HG03442 (cell line): ENCODE measurements at regions not wholly inside any gene's neighbourhood (a gene's known extent, or its start where the extent isn't known, plus 50 kb on each side); places are given as distances from the start of the nearest gene placed in this dataset.
"Not testable (repeated sequence)": the region's sequence is repeated elsewhere in the genome, so short reads cannot be mapped to it uniquely, and the experiment has no call there.

Source experiments
- ATAC-seq: cut with Tn5 transposase; IDR thresholded peaks from one replicate; pipeline ENCODE4 v1.9.1; 2021; ENCODE audit warnings: mild to moderate bottlenecking, moderate library complexity; ENCODE audit not compliant: unreplicated experiment

DNA sequence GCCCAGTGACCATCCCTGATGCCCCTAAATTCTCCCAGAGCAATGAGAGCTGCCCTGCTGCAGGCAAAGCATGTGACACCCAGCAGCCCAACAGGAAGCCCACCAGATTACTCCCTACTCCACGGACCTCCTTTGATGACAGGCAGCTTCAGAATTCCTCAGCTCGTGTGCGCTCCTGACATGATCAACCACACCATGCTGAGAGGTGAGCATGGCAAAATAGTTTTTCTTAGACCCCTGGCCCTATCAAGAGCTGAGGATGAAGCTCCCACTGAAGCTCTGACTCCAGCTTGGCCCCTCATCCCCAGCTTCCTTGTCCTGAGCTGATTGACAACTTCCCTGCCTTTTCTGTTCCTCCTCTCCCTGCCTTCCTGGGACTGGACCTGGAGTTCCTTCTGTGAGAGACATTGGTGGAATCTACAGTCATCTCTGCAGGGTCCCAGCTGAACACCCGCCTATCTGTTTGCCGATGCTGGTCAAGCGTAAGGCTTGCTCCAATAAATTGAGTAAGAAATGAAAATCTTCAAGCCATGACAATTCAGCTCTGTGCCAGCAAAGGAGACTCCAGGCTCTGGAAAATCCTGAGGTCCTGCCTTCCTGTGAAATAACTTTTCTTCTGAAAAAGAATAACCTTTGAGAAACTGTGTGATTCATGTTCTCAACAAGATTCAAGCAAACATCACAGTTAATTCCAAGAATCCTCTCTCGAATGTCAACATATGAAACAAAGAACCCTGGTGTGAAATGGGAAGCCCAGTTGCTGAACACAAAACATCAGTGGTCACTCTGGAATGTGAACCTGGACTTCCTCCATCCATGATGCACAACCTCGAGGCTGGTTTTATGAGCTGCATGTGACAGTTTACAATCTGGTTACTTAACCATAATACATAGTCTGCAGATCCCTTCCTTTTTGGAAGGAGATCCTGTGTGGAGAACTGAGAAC is 201.1 kb downstream of the SPP2 start:
- no peak for ATAC-seq

DNA sequence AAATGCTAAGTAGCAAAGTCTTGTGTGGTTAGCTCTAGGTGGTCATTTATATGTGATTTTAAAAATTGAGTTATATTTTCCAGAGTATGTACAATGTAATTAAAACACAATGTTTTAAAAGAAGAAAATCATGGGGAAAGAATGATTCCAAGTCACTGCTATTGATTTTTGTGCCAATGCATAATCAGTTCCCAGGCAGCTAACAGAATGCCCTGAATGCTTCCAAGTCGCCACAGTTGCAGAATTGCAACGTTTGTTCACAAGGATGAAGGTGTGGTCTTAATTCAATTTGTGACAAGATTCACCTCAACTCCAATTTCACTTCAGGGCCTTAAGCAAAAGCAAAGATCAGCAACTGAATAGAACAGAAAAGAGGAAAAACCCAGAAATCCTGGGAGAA is 200.4 kb downstream of the SPP2 start:
- no peak for ATAC-seq

- no peak for ATAC-seq
Measured at GRCh38 chr2:234249873-234250272, 199.4 kb downstream of the SPP2 start.

DNA sequence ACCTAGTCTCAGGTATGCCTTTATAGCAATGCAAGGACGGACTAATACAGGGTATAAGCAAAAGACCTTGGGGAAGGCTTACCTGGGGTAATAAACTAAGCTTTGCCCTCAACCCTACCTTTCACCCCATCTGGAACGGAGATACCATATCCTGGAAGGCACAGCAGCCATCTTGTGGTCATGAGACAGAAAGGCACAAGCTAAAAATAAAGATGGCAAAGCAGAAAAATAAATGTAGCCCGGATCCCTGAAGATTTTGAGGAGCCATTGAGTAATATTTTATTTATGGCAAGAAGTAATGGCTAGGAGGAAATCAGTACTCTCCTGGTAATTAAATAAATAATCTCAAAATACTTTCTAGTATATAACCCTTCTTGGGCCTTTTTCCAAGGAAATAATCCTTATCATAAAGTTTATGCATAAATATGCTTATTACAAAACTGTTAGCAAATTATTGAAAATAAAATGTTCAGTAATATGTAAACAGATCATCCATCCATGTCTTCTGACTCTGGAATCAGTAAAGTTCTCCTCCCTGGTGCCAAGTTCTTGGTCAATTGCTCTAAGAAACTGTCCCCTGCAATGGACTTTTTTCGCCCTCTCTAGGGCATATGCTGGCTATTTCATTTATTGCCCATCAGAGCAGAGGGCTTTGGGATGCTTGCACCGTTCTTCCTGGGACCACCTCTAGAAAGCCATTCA is 198.7 kb downstream of the SPP2 start:
- no peak for ATAC-seq

DNA sequence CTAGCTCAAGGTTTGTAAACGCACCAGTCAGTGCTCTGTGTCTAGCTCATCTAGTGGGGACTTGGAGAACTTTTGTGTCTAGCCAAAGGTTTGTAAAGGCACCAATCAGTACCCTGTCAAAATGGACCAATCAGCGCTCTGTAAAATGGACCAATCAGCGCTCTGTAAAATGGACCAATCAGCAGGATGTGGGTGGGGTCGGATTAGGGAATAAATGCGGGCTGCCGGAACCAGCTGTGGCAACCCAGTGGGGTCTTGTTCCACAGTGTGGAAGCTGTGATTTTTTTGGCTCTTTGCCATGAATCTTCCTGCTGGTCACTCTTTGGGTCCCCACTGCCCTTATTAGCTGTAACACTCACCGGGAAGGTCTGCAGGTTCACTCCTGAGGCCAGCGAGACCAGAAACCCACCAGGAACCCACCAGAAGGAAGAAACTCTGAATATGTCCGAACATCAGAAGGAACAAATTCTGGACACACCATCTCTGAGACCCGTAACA is 197.8 kb downstream of the SPP2 start:
- not testable (repeated sequence) for ATAC-seq

DNA sequence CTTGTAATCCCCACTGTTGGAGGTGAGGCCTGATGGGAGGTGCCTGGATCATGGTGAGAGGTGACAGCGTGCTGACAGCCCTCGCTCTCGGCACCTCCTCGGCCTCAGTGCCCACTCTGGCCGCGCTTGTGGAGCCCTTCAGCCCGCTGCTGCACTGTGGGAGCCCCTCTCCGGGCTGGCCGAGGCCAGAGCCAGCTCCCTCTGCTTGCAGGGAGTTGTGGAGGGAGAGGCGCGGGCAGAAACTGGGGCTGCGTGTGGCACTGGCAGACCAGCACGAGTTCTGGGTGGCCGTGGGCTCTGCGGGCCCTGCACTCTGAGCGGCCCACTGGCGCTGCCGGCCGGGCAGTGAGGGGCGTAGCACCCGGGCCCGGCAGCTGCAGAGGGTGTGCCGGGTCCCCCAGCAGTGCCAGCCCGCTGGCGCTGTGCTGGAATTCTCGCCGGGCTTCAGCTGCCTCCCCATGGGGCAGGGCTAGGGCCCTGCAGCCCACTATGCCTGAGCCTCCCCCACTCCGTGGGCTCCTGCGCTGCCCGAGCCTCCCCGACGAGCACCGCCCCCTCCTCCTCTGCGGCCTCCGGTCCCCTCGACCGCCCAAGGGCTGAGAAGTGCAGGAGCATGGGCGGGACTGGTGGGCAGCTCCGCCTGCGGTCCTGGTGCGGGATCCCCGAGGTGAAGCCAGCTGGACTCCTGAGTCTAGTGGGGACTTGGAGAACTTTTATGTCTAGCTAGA is 197.1 kb downstream of the SPP2 start:
- no peak for ATAC-seq

- no peak for ATAC-seq
Measured at GRCh38 chr2:234245945-234246344, 195.4 kb downstream of the SPP2 start.

DNA sequence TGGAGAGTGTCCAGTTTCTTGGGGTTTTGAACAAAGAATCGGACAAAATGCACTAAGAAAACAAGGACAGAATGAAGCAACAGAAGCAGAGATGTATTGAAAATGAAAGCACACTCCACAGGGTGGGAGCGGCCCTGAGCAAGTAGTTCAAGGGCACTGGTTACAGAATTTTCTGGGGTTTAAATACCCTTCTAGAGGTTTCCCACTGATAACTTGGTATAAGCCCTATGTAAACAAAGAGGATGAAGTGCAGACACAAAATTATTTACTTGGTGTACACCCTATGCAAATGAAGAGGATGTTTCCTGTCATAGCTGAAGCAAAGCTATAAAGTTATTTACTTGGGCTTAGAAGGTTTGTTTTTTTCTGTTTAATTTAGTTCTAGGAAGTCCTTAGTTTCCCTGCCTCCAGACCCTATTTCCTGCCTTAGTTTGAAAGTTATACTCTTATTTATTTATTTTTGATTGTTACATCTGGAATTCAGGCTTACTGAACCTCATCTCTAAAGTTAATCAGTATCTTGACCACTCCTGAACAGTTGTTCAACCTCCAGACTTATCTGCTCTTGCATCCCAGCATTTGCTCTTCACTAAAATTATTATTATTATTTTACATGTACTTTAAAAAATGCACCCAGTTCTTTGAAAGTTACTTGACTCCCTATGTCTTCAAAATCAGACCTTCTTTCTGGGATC is 193.5 kb downstream of the SPP2 start:
- ATAC-seq = no peak

DNA sequence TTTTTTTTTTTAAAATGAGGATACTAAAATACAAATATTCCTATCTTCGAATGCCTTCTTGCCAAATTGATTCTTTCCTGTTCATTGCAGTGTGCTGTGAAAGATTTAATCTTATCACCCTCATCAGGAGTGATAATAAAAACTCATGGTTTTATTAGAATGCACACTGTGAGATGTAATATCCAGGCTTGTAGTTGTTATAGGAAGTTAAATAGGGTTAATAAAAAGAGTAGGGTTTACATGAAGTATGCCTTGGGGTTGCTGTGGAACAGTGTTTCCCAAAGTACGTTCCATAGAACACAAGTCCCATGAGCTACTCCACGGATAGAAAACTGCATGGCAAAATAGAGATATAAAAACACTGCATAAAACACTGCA is 191.9 kb downstream of the SPP2 start:
- no peak for ATAC-seq

- ATAC-seq = no peak
Measured at GRCh38 chr2:234241656-234242458, 191.4 kb downstream of the SPP2 start.

- no peak for ATAC-seq
Measured at GRCh38 chr2:234240917-234241316, 190.4 kb downstream of the SPP2 start.

DNA sequence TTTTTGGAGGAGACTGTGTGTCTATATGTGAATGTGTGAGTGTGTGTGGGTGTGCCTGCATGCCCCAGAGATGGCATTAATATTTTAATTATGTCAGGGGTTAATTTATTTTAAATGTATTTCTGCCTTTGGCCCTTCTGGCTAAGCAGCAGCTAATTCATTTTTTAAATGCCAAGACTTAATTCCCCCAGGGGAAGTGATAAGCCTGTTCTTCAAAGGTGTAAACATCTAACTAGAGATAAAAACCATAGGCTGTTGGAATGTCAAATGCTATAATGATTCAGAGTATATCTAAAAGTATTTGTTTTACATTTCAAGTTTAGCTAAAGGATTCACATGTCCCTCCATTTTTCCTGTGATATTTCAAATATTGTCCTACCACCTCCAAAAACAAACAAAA is 184.7 kb downstream of the SPP2 start:
- ATAC-seq = no peak

DNA sequence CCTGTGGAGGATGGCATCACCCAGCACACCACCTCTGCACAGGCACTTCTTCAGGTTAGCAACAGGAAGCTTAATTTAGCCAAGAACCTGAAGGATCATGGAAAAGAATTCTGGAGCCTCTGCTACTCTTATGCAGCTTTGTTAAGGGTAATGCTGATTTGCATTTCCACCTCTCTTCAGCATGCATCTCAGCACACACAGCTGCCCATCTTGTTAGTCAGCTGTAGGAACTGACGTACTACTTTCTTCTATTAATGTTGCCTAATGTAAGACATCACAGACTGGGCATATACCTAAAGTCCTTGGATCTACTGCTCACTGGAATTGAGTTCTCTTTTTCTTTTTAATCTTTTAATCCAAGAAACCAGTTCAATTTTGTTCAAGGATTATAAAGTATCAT is 181.0 kb downstream of the SPP2 start:
- no peak for ATAC-seq

- no peak for ATAC-seq
Measured at GRCh38 chr2:234219046-234219310, 168.5 kb downstream of the SPP2 start.

DNA sequence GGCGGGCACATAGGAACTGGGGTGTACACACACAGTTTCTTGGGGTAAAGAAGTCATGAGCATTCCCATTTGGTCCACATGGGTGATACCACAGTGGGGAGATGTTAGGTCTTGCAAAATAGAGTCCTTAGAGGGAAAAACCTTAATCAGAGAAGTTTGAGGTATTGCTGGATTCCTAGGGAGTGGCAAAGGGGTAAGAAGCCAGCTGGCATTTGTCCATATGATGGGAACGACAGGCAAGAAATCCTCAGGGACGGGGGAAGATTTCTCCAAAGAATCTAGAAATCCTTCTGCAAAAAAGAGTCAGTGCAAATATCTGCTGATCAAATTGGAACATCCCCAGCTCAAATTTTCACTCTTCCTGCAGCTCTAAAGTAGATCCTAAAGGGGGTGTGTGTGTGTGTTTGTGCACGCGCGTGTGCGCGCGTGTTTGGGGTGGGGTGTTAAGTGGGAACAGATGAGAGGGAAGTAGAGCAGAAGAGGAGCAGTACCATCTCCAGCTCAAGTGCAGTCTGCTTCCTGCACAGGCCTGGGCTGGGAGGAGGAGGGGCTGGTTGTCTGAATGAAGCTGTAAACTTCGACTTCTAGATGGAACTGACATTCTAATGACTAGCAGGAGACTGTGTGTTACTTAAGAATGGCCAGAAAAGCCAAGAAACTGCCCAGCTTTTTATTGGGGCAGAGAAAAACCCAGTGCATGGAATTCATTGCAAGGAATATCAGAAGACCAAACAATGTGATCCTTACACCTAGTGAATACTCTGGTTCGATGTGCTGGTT is 168.0 kb downstream of the SPP2 start:
- no peak for ATAC-seq

- no peak for ATAC-seq
Measured at GRCh38 chr2:234212534-234212933, 162.0 kb downstream of the SPP2 start.

GRCh38 chr2:234211797-234212196 is 161.3 kb downstream of the SPP2 start:
- no peak for ATAC-seq

- no peak for ATAC-seq
Measured at GRCh38 chr2:234206738-234207137, 156.2 kb downstream of the SPP2 start.

DNA sequence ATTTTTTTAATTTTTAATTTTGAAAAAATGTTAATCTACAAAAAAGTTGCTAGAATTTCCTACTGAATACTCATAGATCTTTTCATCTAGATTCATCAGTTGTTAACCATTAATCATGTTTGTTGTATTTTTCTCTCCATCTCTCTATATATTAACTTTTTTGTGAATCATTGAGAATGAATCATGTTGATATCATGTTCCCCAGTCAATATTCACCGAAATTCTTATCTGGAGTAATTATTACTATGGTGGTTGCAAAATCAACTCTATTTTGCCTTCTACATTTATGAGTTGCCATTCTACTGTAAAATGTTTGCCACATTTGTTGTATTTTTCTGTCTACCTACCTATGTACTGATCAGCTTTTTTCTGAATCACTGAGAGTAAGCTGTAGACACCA is 154.0 kb downstream of the SPP2 start:
- ATAC-seq = no peak
